ENCODE measurements at regions not wholly inside any gene's neighbourhood (a gene's known extent, or its start where the extent isn't known, plus 50 kb on each side); places are given as distances from the start of the nearest gene placed in this dataset.
"Not testable (repeated sequence)": the region's sequence is repeated elsewhere in the genome, so short reads cannot be mapped to it uniquely, and the experiment has no call there.

DNA sequence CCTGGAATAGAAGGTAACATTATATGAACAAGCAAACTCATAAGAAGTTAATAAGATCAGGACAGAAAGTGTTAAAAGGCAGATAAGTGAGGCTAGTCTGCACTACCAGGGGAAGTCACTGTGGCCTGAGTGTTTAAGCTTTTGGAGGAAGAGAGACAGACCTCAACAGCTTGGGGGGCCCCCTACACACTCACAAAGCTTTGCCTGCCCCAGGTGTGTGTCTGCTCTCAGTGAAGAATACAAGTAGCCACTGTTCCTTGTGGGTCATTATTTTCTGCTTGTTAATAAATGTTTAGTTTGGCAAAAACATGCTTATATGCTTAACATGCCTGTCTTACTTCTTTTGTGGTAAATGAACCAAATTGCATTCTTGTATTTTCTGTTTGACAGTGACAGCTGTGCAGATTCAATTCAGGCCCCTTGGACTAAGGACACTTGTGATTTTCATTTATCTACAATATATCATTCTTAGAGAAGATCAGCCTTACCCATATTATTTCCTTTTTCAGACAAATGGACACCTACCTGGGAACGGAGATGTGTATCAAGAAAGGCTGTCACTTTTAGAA is 50.7 kb upstream of the C12orf71 start:
- H3K27ac Mint-ChIP-seq = no peak overlapping the region
- no peaks in the 10 kb centered on the region for H3K9me3 Mint-ChIP-seq
- no peak for DNase-seq (ENCODE audit: low spot score)
- no peak for ATAC-seq
- peaks cover 4 to 7% of the 10 kb centered on the region in 2 donors for H3K27me3 Mint-ChIP-seq
- peaks cover 6% of the 10 kb centered on the region for H3K36me3 Mint-ChIP-seq
- no peak overlapping the region for H3K4me3 Mint-ChIP-seq
- H3K4me1 Mint-ChIP-seq (ENCODE audit: low read depth in 2 of 2) = no peaks in the 10 kb centered on the region

DNA sequence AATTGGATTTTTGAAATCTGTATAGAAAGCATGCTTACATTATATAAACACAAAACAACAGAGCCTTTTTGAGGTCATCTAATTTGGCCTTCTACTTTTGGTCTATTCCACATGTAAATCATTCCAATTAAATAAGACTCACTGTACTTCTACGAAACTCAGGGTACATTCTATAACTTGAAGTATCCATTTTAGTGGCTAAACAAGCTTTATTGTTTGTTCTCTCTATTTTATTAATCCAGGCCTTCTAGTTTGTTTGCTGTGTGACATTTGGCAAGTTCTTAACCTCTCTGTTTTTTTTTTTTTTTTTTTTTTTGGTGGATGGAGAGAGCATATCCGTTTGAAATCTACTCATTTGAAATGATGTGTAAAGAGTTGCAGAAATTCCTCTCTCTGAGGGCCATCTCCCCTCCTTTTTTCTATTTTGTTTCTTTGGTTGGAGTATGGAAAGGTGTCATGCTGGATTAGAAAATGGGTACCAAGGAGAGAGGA is 58.1 kb upstream of the C12orf71 start:
- no peak overlapping the region for H3K4me3 Mint-ChIP-seq
- DNase-seq (ENCODE audit: low spot score) (no peak), ATAC-seq (no peak)
- H3K27me3 Mint-ChIP-seq = no peaks in the 10 kb centered on the region
- H3K36me3 Mint-ChIP-seq = peaks cover 4% of the 10 kb centered on the region
- H3K27ac Mint-ChIP-seq = no peak overlapping the region
- peaks cover 0 to 12% of the 10 kb centered on the region in 2 donors for H3K4me1 Mint-ChIP-seq (ENCODE audit: low read depth in 2 of 2)
- H3K9me3 Mint-ChIP-seq = no peaks in the 10 kb centered on the region

GRCh38 chr12:27142101-27142721 is 59.8 kb upstream of the C12orf71 start:
- Mint-ChIP-seq H3K9me3 (no peaks in the 10 kb centered on the region), H3K36me3 (no peaks in the 10 kb centered on the region), H3K27ac (peak overlapping the region in 1 of 2 donors; percentile 60), H3K4me3 (no peak overlapping the region), H3K27me3 (no peaks in the 10 kb centered on the region), H3K4me1 (ENCODE audit: low read depth in 2 of 2) (peaks cover 0 to 12% of the 10 kb centered on the region in 2 donors)
- DNase-seq (ENCODE audit: low spot score) (no peak), ATAC-seq (peak in 1 of 2 donors; percentile 71)

GRCh38 chr12:27143256-27144069 is 61.1 kb upstream of the C12orf71 start:
- H3K9me3 Mint-ChIP-seq = no peaks in the 10 kb centered on the region
- ATAC-seq (no peak), DNase-seq (ENCODE audit: low spot score) (no peak)
- H3K27ac Mint-ChIP-seq = peak overlapping the region; percentile 87 to 90
- no peaks in the 10 kb centered on the region for H3K27me3 Mint-ChIP-seq
- H3K4me3 Mint-ChIP-seq = peak overlapping the region; percentile 72
- peaks cover 0 to 12% of the 10 kb centered on the region in 2 donors for H3K4me1 Mint-ChIP-seq (ENCODE audit: low read depth in 2 of 2)
- no peaks in the 10 kb centered on the region for H3K36me3 Mint-ChIP-seq

DNA sequence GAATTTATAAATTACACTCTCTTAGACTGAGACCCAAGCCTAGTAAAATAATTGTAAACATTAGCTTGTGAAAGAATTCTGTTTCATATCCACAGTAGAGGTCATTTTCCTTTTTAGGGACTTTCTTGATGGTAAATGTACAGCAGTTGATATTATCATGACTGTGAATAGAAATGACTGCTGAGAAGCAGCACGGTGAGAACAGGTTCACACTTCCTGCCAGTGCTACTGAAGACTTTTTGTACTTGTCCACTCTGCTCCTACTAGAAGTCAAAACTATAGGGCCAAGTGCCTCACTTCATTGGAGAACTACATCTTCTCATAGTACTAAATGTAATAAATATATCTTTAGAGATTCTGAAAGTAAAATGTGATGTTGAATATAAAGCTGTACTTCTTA is 63.3 kb upstream of the C12orf71 start:
- peaks cover 0 to 12% of the 10 kb centered on the region in 2 donors for H3K4me1 Mint-ChIP-seq (ENCODE audit: low read depth in 2 of 2)
- peak overlapping the region in 1 of 2 donors; percentile 4 for H3K27ac Mint-ChIP-seq

DNA sequence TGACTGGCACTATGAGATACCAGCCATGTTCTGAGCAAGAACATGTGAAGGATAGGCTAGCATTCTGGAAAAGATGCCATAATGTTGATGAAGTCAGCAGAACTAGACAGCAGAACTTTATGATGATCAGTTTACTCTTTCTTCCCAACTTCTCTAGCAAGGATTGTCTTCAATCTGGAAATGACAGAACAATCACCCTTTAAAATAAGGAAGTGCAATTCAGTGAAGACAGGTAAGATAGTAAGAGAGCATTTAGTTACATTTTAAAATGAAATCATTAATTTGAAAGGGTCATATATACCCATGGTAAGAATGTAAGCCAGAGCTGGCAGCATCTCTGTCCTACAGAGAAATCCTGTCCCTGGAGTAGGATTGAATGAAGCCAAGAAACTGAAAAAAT is 66.0 kb upstream of the C12orf71 start:
- Mint-ChIP-seq H3K27me3 (no peaks in the 10 kb centered on the region), H3K36me3 (no peaks in the 10 kb centered on the region), H3K27ac (no peak overlapping the region), H3K9me3 (no peaks in the 10 kb centered on the region), H3K4me1 (ENCODE audit: low read depth in 2 of 2) (peaks cover 0 to 4% of the 10 kb centered on the region in 2 donors), H3K4me3 (no peak overlapping the region)
- no peak for DNase-seq (ENCODE audit: low spot score)
- no peak for ATAC-seq

More for the DNA sequence above, 63.3 kb upstream of the C12orf71 start:
- not testable (repeated sequence) for ATAC-seq; H3K9me3 Mint-ChIP-seq; H3K4me3 Mint-ChIP-seq; DNase-seq (ENCODE audit: low spot score); H3K36me3 Mint-ChIP-seq; H3K27me3 Mint-ChIP-seq

GRCh38 chr12:27148791-27149190 is 66.4 kb upstream of the C12orf71 start:
- Mint-ChIP-seq H3K27me3 (no peaks in the 10 kb centered on the region), H3K9me3 (no peaks in the 10 kb centered on the region), H3K36me3 (no peaks in the 10 kb centered on the region), H3K4me3 (no peak overlapping the region), H3K27ac (no peak overlapping the region), H3K4me1 (ENCODE audit: low read depth in 2 of 2) (peaks cover 0 to under 1% of the 10 kb centered on the region in 2 donors)
- no peak for DNase-seq (ENCODE audit: low spot score)
- no peak for ATAC-seq

- Mint-ChIP-seq H3K4me1 (ENCODE audit: low read depth in 2 of 2) (no peaks in the 10 kb centered on the region), H3K27ac (no peak overlapping the region), H3K27me3 (no peaks in the 10 kb centered on the region), H3K36me3 (no peaks in the 10 kb centered on the region), H3K9me3 (no peaks in the 10 kb centered on the region), H3K4me3 (no peak overlapping the region)
- no peak for DNase-seq (ENCODE audit: low spot score)
- ATAC-seq = no peak
Measured at GRCh38 chr12:27151479-27151878, 69.1 kb upstream of the C12orf71 start.

DNA sequence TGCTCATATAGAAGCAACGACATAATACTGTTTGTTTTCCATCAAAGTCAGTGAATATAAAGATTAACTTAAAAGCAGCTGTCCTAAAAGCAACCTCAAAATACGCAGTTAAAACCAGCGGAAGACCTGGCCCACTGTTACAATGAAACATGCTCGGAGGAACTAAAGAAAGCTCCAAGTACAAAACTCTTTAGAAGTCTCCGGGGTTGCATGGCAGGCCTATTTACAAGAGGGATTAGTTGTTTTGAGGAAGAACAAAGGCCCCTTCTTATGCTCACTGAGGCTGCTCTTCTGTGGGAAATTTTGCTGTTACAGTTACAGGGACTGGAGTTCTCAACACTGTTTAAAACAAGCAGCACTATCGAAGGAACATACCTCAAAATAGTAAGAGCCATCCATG is 75.9 kb upstream of the C12orf71 start:
- DNase-seq (ENCODE audit: low spot score) (no peak), ATAC-seq (no peak)
- H3K36me3 Mint-ChIP-seq = no peaks in the 10 kb centered on the region
- peaks cover 0 to 9% of the 10 kb centered on the region in 2 donors for H3K27me3 Mint-ChIP-seq
- H3K4me1 Mint-ChIP-seq (ENCODE audit: low read depth in 2 of 2) = no peaks in the 10 kb centered on the region
- no peak overlapping the region for H3K4me3 Mint-ChIP-seq
- H3K27ac Mint-ChIP-seq = no peak overlapping the region
- H3K9me3 Mint-ChIP-seq = no peaks in the 10 kb centered on the region

DNA sequence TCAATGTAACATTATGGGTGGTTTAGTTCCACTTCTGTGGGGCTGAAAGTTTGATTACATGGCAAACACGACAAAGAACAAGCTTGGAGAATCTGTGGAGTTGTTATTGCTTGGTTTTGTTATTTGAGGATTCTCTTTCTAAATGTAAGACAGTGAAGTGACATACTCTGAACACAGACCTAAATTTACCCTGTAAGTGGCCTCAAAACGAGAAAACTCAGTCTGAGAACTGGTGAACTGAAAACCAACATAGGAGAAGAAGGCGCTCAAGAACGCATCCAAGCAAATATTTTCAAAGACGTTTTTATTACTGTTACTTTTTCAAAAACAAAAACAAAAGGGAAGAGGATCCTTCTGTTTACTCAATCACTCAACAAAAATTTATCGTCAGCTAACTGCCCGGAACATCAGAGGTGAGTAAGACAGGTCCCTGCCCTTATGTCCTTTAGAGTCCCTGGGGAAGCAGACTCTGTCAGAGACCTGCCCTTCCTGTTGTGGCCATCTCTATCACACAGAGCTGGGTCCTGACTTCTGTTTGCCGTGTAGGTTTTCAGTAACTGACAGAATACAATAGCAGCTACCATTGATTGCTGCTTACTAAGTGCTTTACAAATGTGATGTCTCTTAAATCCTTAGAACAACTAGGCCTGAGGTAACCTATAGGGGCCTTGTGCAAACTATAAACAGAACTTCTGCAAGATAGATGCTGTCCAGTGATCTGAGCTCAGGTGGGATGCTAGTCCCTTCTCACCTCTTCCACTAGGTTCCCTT is 79.3 kb upstream of the C12orf71 start:
- Mint-ChIP-seq H3K4me1 (ENCODE audit: low read depth in 2 of 2) (peaks cover 0 to 3% of the 10 kb centered on the region in 2 donors), H3K9me3 (no peaks in the 10 kb centered on the region), H3K36me3 (no peaks in the 10 kb centered on the region), H3K27ac (no peak overlapping the region), H3K4me3 (no peak overlapping the region), H3K27me3 (peaks cover 0 to 9% of the 10 kb centered on the region in 2 donors)
- no peak for DNase-seq (ENCODE audit: low spot score)
- ATAC-seq = no peak

DNA sequence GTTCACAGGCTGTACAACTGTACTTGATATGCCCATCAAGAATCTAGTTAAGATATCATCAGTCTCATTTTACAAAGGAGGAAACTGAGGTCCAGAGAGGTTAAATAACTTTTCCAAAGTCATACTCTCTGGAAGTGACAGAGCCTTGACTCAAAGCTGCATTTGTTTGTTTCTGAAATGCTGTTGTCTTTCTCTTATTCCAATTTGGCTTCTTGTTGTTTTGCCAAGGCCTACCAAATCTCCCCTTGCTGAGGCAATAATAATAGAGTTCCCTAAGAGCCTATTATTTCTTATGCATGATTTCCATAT is 79.8 kb upstream of the C12orf71 start:
- Mint-ChIP-seq H3K36me3 (no peaks in the 10 kb centered on the region), H3K9me3 (no peaks in the 10 kb centered on the region), H3K27ac (no peak overlapping the region)

DNA sequence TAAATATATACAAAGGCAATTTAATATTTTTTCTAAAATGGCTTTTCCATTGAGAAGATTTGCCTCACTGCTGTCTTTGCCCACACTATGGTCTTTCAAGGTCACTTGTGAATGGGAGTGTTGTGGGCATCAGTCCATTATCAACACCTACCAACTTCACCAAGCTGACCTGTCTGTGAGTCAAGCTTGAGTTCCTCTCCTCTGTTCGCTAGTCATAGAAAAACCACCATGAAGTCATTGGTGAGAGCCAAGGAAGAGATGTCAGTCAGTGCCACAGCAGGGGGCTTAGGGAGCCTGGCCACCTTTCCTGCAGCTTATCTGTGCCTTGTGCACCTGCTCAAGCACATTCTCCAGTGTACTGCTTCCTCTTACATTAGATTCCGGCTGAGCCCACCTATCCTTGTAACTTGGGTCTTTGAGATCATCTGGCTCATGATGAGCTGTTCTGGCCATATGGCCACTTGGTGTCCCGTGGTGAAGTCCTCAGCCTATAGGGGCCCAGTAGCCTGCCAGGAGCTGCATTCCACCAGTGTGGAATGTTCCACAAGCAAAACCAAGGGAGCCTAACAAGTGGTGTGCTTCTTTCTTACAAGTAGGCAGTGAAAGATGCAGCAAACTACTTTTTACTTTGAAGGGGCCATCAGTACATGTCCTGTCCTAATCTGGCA is 80.8 kb upstream of the C12orf71 start:
- ATAC-seq (no peak), DNase-seq (ENCODE audit: low spot score) (no peak)
- Mint-ChIP-seq H3K4me3 (no peak overlapping the region), H3K36me3 (no peaks in the 10 kb centered on the region), H3K4me1 (ENCODE audit: low read depth in 2 of 2) (peaks cover 0 to 3% of the 10 kb centered on the region in 2 donors), H3K27me3 (peaks cover 0 to 9% of the 10 kb centered on the region in 2 donors), H3K9me3 (no peaks in the 10 kb centered on the region), H3K27ac (no peak overlapping the region)

More for the DNA sequence above, 79.8 kb upstream of the C12orf71 start:
- peaks cover 0 to 3% of the 10 kb centered on the region in 2 donors for H3K4me1 Mint-ChIP-seq (ENCODE audit: low read depth in 2 of 2)
- peaks cover 0 to 9% of the 10 kb centered on the region in 2 donors for H3K27me3 Mint-ChIP-seq
- no peak overlapping the region for H3K4me3 Mint-ChIP-seq
- ATAC-seq (no peak), DNase-seq (ENCODE audit: low spot score) (no peak)

GRCh38 chr12:27163894-27164293 is 80.2 kb upstream of the STK38L start:
- DNase-seq (ENCODE audit: low spot score) (no peak), ATAC-seq (no peak)
- H3K9me3 Mint-ChIP-seq = no peaks in the 10 kb centered on the region
- H3K27ac Mint-ChIP-seq = no peak overlapping the region
- H3K27me3 Mint-ChIP-seq = peaks cover 3 to 15% of the 10 kb centered on the region in 2 donors
- no peak overlapping the region for H3K4me3 Mint-ChIP-seq
- peaks cover 4% of the 10 kb centered on the region for H3K36me3 Mint-ChIP-seq
- H3K4me1 Mint-ChIP-seq (ENCODE audit: low read depth in 2 of 2) = peaks cover 0 to 3% of the 10 kb centered on the region in 2 donors

Data from natural killer cell treated with Interleukin-12 subunit alpha and Interleukin-12 subunit beta and Interleukin-15 and Interleukin-18, amount 100 ng/mL, for 72 hours (primary cell).